Fibroblast of skin of right biceps (primary cell): ENCODE measurements at regions not wholly inside any gene's neighbourhood (a gene's known extent, or its start where the extent isn't known, plus 50 kb on each side); places are given as distances from the start of the nearest gene placed in this dataset.

Experiments used
- DNase-seq: peaks from one replicate; pipeline ENCODE4 v3.0.0-alpha.2; 2013

DNA sequence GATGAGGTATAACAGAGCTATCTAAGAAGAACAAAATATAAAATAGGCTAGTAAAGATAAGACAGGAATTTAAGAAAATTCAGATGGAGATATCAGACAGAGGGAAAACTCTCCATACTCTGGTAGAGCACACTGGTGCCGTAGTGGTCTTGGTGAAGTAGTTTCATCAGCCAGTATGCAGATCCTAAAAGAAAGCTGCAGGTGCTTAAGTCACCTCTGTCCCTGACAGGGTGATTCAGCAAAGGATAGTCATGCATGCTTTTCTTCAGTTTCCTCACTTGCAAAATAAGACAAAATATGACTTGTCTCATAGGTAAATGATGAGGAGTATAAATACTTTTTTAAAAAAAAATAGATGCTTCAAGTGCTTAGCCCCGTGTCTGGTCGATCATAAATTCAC, 794.9 kb downstream of the TNS3 start:
- no peak for DNase-seq

DNA sequence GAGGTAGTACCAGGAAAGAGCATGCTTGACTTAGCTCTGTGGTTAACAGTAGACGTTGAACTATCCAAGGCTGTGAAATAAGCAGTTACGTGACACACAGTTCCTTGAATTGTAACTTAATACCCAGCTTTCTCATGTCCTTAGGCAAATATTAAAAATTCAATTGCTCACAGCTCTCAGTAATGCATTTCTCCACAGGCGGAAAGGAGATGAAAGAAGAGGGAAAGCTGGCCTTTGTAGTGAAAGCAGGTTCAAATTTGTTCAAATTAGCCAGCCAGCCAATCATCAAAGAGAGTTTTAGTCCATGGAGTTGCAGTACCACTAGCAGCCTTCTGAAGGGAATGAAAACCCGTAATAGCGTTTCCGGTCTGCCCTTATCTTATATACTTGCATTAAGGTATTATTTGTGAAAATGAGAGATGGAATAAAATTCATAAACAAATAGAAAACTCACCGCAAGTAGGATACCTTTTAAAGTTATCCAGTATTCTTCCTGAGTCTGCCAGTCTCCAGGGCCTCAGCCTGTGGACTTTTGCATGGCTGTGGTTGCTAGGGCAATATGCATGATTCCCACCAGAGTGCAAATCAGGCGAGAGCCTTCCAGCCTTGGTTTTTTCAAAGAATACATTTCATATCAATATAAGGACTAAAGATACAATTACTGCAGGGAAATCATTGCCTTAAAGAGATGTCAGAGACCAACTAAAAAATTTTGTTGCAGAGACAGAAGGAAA, 795.5 kb downstream of the TNS3 start:
- DNase-seq, result peak; percentile 81

DNA sequence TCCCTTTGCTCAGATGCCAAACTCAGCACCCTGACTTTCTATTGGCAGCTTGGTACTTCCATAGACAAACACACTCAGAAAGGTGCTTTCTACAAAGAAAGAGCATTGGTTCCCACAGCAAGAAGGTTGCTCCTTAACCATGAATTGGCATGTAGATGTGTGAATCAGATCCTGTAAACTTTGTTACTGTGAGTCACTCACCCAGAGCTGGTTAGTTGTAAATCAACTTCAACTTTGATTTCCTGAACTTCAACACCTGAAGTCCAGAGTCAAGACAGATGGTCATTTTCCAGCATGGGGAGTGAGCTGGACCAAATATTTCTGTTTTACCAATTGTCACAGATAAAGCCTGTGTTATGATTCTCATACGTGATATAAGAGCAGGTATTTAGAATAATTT, 797.2 kb downstream of the TNS3 start:
- DNase-seq, result peak; percentile 85

DNA sequence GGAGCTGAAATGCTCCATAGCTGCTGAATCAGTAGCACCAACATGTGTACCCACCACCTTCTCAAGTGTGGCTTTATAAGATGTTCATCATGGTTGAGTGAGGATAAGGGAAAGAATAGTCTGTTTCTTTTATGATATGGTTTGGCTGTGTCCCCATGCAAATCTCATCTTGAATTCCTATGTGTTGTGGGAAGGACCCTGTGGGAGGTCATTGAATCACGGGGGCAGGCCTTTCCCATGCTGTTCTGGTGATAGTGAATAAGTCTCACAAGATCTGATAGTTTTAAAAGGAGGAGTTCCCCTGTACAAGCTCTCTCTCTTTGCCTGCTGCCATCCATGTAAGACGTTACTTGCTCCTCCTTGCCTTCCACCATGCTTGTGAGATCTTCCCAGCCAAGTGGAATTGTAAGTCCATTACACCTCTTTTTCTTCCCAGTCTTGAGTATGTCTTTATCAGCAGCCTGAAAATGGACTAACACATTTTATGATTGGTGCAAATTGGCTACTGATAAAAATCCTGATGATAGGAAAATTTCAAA, 799.9 kb downstream of the TNS3 start:
- peak; percentile 64 for DNase-seq

DNA sequence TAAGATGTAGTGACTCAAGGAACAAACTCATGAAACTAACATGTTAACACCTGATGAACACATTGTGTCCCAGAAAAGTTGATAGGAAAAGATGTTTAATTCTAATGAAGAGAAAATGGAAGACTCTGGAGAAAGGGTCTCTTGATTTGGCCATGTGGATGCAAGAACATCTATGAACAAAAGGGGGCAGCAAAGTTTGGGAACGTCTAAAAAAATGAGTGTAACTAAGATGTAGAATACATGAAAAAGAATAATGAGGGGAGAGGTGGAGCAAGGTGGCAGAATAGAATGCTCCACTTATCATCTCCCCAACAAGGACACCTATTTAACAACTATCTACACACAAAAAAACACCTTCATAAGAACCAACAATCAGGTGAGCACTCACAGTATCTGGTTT, 805.1 kb downstream of the TNS3 start:
- peak; percentile 46 for DNase-seq

DNA sequence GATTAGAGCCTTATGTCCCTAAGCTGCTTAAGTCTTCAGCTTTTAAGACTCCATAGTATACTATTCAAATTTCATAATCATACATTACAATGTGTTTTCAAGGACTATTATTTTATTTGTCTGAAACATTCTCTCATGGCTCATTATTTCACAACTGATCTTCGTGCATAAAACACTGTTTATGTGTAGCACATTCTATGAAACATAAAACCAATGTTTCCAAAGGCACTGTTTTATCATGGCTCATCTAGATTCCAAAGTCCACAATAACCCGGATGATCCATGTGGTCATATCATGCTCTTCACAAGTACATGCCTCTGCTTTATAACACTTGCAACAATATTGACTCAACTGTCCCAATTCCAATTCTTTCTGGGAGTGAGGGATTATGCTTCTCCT, 806.1 kb downstream of the TNS3 start:
- no peak for DNase-seq

DNA sequence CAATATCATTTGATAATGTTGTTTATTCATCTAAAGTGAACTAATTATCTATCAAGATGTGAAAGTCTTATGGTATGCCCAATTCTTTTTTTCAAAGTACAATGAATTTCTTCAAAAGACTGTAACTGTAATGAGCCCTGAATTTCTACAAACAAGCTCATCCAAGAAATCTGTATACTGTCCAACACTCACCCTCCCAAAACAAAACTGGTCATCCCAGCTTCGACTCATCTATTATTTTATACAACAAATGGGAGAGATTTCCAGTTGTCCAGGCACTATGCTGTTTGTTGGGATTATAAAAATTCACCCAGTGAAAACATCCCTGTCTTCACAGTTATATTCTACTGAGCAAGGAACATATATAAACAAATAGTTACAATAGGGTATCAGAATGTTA, 806.9 kb downstream of the TNS3 start:
- DNase-seq, result no peak

DNA sequence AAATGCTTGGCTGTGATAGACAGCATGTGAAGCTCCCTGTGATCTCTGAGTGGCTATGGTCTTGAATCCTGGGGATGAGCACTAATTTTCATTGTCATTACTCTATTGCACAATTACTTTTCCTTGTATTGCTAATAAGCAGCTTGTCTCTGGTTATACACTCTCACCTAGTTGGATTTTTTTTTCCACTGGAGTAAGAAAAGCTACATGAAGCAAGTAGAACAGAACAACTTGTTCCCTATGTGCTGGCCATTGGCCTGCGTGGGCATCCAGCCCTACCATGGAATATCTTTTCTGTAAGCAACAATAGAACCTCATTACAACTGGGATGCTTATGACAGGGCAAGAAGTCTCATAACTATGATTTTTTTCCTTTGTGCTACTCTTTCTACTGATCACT, 807.4 kb downstream of the TNS3 start:
- DNase-seq, result no peak

DNA sequence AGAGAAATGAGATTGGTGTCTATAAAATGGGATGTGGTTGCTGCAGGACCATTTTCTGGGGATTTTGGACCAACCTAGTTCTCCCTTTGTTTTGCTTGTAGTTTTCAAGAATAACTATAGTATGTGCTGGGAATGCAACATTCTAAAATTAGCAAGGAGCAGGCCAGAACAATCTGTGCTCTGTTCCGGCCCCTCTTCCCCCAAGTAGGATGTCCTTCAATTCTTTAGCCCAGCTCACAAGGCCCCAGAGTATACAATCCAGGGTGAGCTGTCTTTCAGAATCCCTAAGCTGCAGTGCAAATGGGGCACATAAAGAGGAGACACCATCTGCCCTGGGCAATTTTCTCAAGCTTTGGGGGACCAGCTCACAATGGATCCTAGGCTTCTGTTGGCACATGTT, 809.1 kb downstream of the TNS3 start:
- no peak for DNase-seq

DNA sequence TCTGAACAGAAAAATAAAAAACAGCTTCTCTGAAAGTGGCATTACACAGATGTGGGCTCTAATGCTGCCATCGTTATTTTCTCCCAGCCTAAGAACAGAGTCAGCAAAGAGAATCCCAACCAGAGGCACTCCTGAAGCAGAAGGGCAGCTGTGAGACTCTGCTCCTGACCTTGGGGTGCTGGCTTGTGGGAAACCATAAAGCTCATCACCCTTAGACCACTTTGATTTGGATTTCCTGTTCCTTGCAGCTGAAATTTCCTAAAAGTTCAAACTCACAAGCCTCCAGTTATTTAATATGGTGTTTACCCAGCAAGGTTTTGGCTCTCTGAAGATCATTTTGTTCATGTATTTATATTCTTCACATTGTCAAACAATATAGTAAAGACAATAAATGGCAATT, 814.8 kb downstream of the TNS3 start:
- no peak for DNase-seq

DNA sequence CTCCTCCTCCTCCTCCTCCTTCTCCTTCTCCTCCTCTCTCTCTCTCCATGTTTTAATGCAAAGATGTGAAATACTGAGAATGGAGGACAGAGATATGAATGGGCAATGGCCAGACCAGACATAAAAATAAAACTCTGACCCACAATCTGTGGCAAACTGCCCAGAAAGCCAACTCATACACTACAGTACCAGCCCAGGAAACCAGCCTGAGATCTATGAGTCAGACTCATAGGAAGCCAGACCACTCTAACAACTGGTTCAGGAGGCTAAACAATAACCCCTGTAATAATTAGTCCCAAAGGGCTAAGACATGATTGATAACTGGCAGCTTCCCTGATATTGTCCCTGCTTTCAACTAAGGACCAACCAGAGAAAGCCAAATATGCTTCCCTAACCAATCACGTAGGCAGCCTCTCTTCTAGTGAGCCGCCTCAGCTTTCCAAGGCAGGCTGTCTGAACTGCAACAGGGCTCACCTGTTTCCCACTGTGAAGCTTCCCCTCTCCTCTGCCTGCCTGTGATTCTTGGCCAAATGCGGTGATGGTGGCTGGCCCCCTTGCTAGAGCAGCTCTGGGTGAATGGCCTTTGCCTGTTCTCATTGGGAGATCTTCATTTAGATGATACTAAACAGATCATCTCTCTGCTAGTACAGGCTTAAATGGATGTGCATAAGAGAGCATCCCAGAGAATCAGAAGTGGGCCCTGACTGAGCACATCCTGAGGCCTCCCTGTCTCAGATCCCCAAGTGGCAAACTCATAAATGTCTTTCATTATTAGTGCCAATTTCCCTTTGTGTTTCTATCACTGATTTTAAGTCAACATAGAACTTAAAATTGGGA, 817.6 kb downstream of the TNS3 start:
- DNase-seq, result peak; percentile 99

DNA sequence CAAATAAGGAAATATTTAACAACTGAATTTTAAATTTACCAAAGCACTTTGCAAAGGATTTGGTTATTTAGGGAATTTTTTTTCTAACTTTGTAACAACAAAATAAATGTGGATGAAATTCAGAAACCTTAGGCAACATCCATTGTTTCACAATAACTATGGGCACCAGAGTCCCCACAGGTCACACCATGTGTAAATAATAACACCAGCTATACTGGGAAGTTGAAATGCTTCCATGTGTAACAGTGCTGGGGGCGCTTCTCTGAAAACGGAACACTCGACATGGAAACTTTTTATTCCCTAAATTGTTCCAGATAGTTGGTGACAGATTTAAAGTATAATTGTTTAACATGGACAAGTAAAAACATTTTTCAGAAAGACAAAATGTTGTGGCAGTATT, 818.6 kb downstream of the TNS3 start:
- DNase-seq, result no peak

DNA sequence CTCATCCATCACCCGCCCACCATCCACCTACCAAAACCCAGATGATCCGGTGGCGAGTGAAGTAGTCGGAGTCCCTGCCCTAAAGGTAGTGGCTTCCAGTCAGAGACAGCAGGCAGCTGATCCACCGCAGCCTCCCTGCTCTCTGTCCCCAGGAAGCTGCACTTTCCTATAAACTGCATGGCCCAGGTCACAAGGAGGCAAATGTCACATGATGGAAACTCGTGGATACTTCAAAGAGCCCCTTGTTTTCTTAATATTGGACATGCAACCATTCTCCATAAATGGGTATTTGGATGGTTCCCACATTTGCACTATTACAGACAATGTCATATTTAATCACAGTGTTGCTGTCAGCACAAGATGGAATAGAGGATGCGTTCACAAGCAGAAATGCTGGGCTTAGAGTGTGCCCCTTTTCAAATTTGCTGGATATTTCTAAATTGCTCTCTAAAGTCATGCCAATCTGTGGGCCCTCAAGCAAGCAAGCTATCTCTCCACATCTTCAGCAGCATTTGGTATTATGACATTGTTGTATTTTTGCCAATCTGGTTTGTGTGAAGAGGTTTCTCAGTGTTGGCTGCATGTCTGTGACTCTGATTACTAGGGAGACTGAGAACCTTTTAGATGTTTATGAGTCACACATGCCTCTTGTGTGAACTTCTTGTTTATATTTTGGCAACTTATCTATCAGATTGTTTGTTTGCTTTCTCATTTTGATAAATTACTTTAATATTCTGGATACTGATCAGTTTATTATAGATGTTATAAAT, 822.0 kb downstream of the TNS3 start:
- peak; percentile 77 for DNase-seq

DNA sequence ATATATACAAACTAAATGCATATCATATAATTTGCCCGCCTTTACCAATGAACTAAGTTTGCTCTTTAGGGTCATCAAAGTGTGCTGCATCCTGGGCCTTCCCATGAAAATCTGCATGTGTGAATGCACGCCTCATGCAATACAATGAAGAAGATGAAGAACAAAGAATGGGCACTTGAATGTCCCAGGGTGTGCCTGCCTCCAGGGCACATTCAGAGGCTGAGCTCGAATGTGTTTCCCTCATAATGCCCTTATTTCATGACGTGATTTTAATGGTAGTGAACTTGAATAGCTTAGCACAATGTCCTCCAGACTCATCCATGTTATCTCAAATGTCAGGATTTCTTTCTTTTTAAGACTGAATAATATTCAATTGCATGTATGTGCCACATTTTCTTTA, 824.9 kb downstream of the TNS3 start:
- no peak for DNase-seq

DNA sequence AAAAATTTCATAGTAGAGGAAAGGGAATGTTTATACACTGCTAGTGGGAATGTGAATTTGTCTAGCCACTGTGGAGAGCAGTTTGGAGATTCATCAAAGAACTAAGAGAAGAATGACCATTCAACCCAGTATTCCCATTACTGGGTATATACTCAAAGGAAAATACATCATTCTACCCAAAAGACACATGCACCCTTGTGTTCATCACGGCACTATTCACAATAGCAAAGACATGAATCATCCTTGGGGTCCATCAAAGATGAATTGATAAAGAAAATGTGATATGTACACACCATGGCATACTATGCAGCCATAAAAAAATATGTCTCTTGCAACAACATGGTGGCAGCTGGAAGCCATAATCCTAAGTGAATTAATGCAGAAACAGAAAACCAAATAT, 825.7 kb downstream of the TNS3 start:
- DNase-seq, result no peak

DNA sequence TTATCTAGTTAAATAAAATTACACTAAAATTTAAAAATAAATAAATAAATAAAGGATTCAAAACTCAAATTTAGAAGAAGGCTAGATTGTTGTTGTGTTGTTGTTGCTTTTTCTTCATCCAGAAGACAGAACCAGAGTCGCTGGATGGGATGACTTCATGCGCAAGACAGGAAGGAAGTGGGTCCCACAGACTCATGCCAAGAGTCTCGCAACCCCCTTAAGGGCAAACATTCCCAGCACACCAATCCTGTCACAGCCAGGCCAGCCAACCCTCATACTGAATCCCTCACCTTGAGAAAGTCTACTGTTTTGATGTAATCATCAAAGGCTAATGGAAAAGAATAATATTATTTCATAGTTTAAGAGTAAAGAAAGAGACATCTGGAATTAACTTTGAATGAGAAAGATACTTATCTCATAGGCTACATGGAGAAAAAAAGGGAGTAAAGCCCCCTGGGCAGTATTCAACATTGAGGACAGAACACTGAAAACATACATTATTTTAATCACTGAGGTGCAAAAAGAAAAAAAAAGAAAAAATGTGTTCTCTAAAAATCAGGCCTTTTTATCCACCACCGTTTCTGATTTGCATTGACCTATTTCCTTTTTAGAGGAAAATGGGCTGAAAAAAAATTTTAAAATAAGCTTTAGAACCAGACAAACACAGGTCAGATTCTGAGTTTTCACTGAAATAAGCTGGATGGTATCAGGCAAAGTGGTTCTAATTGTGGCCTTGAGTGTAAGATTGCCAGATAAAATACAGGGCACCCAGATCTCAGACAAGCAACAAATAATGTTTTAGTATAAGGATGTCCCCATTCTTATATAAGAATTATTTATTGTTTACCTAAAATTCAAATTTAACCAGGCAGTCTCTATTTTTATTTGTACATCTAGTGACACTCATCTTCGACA, 826.5 kb downstream of the TNS3 start:
- no peak for DNase-seq

DNA sequence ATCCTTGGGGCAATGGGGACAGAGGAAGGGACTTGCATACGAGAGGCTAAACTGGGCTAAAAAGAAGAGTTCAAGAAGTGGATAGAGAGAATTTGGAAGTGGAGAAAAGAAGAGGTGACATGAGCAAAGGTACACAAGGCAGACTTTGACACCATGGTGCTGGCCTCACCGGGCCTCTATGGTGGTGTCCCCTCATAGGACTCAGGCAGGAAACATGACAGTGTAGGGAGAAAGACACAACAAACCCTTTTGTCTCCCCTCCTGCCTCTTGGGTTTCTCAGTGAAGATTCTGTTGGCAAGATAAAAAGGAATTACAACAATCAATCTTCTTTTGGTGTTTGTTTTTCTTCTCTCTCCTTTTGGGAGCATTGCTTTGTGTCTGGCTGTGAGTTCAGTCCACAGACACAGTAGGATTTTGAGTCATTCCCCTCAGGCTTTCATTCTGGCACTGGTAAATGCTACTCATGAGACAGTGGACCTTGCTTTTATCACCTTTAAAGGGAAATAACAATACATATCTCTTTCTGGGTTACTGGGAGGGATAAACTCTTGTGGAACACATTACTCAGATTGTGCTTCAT, 827.7 kb downstream of the TNS3 start:
- DNase-seq, result peak; percentile 91

DNA sequence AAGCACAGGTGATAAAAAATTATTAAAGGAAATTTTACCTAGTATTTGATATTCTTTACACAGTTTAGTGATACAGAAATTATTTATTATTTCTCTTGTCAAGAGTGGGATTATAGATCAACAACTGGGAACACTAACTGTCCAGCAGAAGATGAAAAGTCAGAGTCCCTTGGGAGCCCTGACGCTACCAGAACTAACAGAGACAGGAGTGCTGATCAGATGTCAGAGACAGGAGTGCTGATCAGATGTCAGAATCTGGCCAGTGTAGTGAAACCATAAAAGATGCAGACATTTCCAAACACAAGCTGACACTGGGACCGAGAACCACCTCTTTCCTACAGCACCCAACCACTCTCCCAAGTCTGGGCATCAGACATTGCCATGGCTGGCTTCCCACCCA, 828.2 kb downstream of the TNS3 start:
- DNase-seq, result no peak

DNA sequence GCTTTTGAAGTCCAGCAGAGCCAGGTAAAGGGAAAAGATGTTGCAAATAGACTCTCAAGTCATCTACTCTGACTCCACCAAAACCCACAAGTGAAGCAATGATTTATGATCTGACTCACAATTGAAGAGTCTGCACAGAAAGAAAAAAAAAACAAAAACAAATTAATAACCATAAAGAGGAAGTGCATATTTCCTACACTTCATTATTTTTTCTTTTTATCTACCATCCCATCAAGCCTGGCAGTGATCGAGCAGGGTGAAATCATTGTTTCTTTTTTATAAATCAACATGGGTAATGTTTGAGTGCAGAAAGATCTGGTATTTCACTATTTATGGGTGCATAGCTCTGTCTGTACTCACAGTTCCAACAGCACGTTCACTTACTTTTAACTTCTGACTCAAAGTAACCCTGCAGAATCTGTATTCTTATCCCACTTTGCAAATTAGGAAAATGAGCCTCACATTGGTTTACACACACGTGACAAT, 829.0 kb downstream of the TNS3 start:
- peak; percentile 98 for DNase-seq

DNA sequence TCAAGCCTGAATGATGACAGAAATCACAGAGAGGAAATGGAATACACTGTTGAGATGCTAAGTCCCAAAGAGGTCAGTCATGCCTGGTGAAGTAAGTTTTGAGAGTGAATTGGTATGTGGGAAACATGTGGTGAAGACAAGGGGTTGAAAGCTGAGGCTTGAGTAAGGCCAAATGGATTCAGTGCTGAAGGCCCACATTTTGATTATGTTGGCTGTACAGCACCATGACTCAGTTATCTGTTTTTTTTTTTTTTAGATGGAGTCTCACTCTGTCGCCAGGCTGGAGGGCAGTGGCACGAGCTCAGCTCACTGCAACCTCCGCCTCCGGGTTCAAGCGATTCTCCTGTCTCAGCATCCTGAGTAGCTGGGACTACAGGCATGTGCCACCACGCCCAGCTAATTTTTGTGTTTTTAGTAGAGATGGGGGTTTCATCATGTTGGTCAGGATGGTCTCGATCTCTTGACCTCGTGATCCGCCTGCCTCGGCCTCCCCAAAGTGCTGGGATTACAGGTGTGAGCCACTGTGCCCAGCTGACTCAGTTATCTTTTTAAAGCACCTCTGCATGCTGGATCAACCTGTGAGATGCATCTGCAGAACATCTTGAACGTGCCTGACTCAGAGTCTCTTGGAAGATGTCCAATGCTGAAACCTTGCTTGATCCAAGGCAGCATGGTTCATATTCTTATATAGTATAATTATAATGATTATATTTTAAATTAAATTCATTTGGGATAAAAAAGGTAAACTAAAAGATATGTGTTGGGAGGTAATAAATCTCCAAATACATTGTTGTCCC, 829.8 kb downstream of the TNS3 start:
- peak; percentile 93 for DNase-seq

DNA sequence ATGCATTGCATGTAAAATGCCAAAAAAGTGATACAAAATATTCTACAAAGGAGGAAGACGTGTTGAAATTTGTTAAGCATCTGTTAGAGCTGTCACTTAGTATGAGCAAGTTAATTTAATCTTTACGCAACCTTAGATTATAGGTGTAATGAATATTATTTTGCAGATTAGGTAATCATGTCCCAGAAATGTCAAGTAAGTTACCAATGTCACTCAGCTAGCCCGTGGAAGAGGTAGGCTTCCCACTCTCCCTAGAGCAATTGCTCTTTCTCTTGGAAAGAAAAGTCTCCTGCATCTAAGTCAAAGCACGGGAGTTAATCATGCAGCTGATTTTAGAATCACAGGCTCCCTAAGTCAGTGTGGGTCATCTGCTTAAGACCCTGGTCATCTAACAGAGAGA, 830.4 kb upstream of the IGFBP3 start:
- DNase-seq, result no peak
